IPS DF 6.9 (cell line): ENCODE measurements at regions not wholly inside any gene's neighbourhood (a gene's known extent, or its start where the extent isn't known, plus 50 kb on each side); places are given as distances from the start of the nearest gene placed in this dataset.

Experiments used
- DNase-seq: peaks from one replicate; pipeline ENCODE4 v3.0.0-alpha.2; 2013; ENCODE audit warnings: low read depth, low spot score
- H3K27ac ChIP-seq: one replicate; pipeline ENCODE4 v1.5.1; 2013; ENCODE audit warnings: low read length, control low read depth
- H3K27me3 ChIP-seq: 2 replicates; pipeline ENCODE4 v1.6.1; 2013; ENCODE audit warnings: mild to moderate bottlenecking, low read length; ENCODE audit not compliant: control insufficient read depth, insufficient read depth
- H3K36me3 ChIP-seq: 2 replicates; pipeline ENCODE4 v1.6.1; 2013; ENCODE audit warnings: low read length; ENCODE audit not compliant: control insufficient read depth, insufficient read depth
- H3K4me1 ChIP-seq: 2 replicates; pipeline ENCODE4 v1.6.1; 2013; ENCODE audit warnings: low read length; ENCODE audit not compliant: control insufficient read depth, insufficient read depth
- H3K4me3 ChIP-seq: 2 replicates; pipeline ENCODE4 v1.5.1; 2013; ENCODE audit warnings: mild to moderate bottlenecking, low read length
- H3K9me3 ChIP-seq: 2 replicates; pipeline ENCODE4 v1.6.1; 2013; ENCODE audit warnings: low read length, inconsistent platforms; ENCODE audit not compliant: control insufficient read depth, insufficient read depth
- WGBS: extraction: QIAGEN DNeasy Blood & Tissue Kit; methylation state at CpG from one replicate; pipeline ENCODE4 v1.1.7; 2013; ENCODE audit warnings: mixed read lengths, missing lambda C conversion rate; ENCODE audit not compliant: insufficient read length, insufficient coverage; 5-methylcytosine and 5-hydroxymethylcytosine counted together

- no peaks in the 10 kb centered on the region for H3K36me3 ChIP-seq
- no peak overlapping the region for H3K27ac ChIP-seq
- no CpG with 5 or more reads among the region's 2 CpGs for WGBS
- no peak overlapping the region for H3K4me3 ChIP-seq
- no peaks in the 10 kb centered on the region for H3K27me3 ChIP-seq
- no peaks in the 10 kb centered on the region for H3K9me3 ChIP-seq
- H3K4me1 ChIP-seq, result no peaks in the 10 kb centered on the region
- DNase-seq, result no peak
Observed at GRCh38 chr1:83015163-83015562, 983.8 kb downstream of the TTLL7 start.

GRCh38 chr1:83012950-83013349, 986.0 kb downstream of the TTLL7 start:
- no peak for DNase-seq
- Histone ChIP-seq H3K27me3 (no peaks in the 10 kb centered on the region), H3K27ac (no peak overlapping the region), H3K9me3 (no peaks in the 10 kb centered on the region), H3K4me1 (no peaks in the 10 kb centered on the region), H3K36me3 (no peaks in the 10 kb centered on the region), H3K4me3 (no peak overlapping the region)

- no peak overlapping the region for H3K4me3 ChIP-seq
- WGBS, result no CpG with 5 or more reads among the region's 1 CpG
- no peak for DNase-seq
Observed at GRCh38 chr1:83011265-83011664, 987.7 kb downstream of the TTLL7 start.

GRCh38 chr1:83006271-83006670, 992.7 kb downstream of the TTLL7 start:
- WGBS, result no CpG with 5 or more reads among the region's 3 CpGs
- Histone ChIP-seq H3K27ac (no peak overlapping the region), H3K4me1 (no peaks in the 10 kb centered on the region), H3K27me3 (no peaks in the 10 kb centered on the region), H3K9me3 (no peaks in the 10 kb centered on the region), H3K36me3 (no peaks in the 10 kb centered on the region), H3K4me3 (no peak overlapping the region)
- DNase-seq, result no peak

More at GRCh38 chr1:83011265-83011664, 987.7 kb downstream of the TTLL7 start:
- no peaks in the 10 kb centered on the region for H3K4me1 ChIP-seq
- no peak overlapping the region for H3K27ac ChIP-seq
- H3K9me3 ChIP-seq, result no peaks in the 10 kb centered on the region
- no peaks in the 10 kb centered on the region for H3K36me3 ChIP-seq
- H3K27me3 ChIP-seq, result no peaks in the 10 kb centered on the region

- no CpG with 5 or more reads among the region's 4 CpGs for WGBS
- H3K9me3 ChIP-seq, result no peaks in the 10 kb centered on the region
- DNase-seq, result no peak
- no peak overlapping the region for H3K27ac ChIP-seq
- H3K36me3 ChIP-seq, result no peaks in the 10 kb centered on the region
- H3K4me3 ChIP-seq, result no peak overlapping the region
- H3K4me1 ChIP-seq, result no peaks in the 10 kb centered on the region
- H3K27me3 ChIP-seq, result no peaks in the 10 kb centered on the region
Observed at GRCh38 chr1:83000286-83000685, 998.6 kb downstream of the TTLL7 start.

- Histone ChIP-seq H3K4me1 (no peaks in the 10 kb centered on the region), H3K27me3 (no peaks in the 10 kb centered on the region), H3K9me3 (no peaks in the 10 kb centered on the region), H3K36me3 (no peaks in the 10 kb centered on the region), H3K4me3 (no peak overlapping the region), H3K27ac (no peak overlapping the region)
- DNase-seq, result no peak
- WGBS, result no CpG with 5 or more reads among the region's 2 CpGs
Observed at GRCh38 chr1:82995951-82996350, 1003.0 kb downstream of the TTLL7 start.

GRCh38 chr1:82994616-82995263, 1004.2 kb downstream of the TTLL7 start:
- H3K27ac ChIP-seq, result no peak overlapping the region
- H3K4me1 ChIP-seq, result no peaks in the 10 kb centered on the region
- H3K27me3 ChIP-seq, result no peaks in the 10 kb centered on the region
- no peak overlapping the region for H3K4me3 ChIP-seq
- DNase-seq, result no peak
- H3K9me3 ChIP-seq, result no peaks in the 10 kb centered on the region
- WGBS, result no CpG with 5 or more reads among the region's 3 CpGs
- H3K36me3 ChIP-seq, result no peaks in the 10 kb centered on the region

- H3K27me3 ChIP-seq, result no peaks in the 10 kb centered on the region
- H3K9me3 ChIP-seq, result no peaks in the 10 kb centered on the region
- no peak overlapping the region for H3K4me3 ChIP-seq
- WGBS, result no CpG with 5 or more reads among the region's 2 CpGs
- H3K4me1 ChIP-seq, result no peaks in the 10 kb centered on the region
- no peak overlapping the region for H3K27ac ChIP-seq
- no peaks in the 10 kb centered on the region for H3K36me3 ChIP-seq
- DNase-seq, result no peak
Observed at GRCh38 chr1:82991569-82991968, 1007.4 kb downstream of the TTLL7 start.

- Histone ChIP-seq H3K4me3 (no peak overlapping the region), H3K27ac (no peak overlapping the region), H3K27me3 (no peaks in the 10 kb centered on the region), H3K4me1 (peaks cover 7% of the 10 kb centered on the region; the same call in 1 of the 2 replicates), H3K9me3 (no peaks in the 10 kb centered on the region), H3K36me3 (no peaks in the 10 kb centered on the region)
- no CpG with 5 or more reads among the region's 7 CpGs for WGBS
- no peak for DNase-seq
Observed at GRCh38 chr1:82979593-82980236, 1019.2 kb downstream of the TTLL7 start.

GRCh38 chr1:82978461-82979324, 1020.2 kb downstream of the TTLL7 start:
- Histone ChIP-seq H3K36me3 (no peaks in the 10 kb centered on the region), H3K27me3 (no peaks in the 10 kb centered on the region), H3K27ac (no peak overlapping the region), H3K4me1 (peaks cover 7% of the 10 kb centered on the region; the same call in 1 of the 2 replicates), H3K9me3 (no peaks in the 10 kb centered on the region), H3K4me3 (no peak overlapping the region)
- no CpG with 5 or more reads among the region's 10 CpGs for WGBS
- no peak for DNase-seq
